K562 (cell line): ENCODE measurements at regions not wholly inside any gene's neighbourhood (a gene's known extent, or its start where the extent isn't known, plus 50 kb on each side); places are given as distances from the start of the nearest gene placed in this dataset.

ENCODE experiments used
- ATAC-seq: fragments of 200-7000 bp; cut with Tn5 transposase; 3 replicates; pipeline ENCODE4 v1.9.1; 2020; ENCODE audit warnings: moderate library complexity
- BruUV-seq: library from RNA; stranded (reverse); fragments of 400-500 nt; replicated peaks from 2 replicates; lab custom pipeline; 2021; lab: Mats Ljungman, UMichigan
- CTCF ChIA-PET: fragments of 300-600 bp; formaldehyde crosslinking; extraction: SDS; loops from one replicate; lab custom pipeline; 2021; ENCODE audit warnings: low intra/inter-chr PET ratio; lab: Yijun Ruan, JAX
- POLR2A ChIA-PET: fragments of 300-600, 350-650 bp; sonication (Branson Sonifier 250); formaldehyde crosslinking; extraction: SDS; loops from one replicate; lab custom pipeline; 2021; ENCODE audit warnings: antibody characterized with exemption, inconsistent platforms; lab: Yijun Ruan, JAX
- DNase-seq, 4 experiments: peaks; one replicate each; pipeline versions ENCODE4 v3.0.0 to v3.0.0-alpha.2; 2011 to 2018; ENCODE audit warnings: low spot score in 3 of 4, mixed read lengths in 3 of 4; ENCODE audit errors: extremely low read depth in 1 of 4
- FAIRE-seq: peaks from 2 replicates; lab custom pipeline; 2011; peaks lifted over from hg19 to GRCh38; lab: Jason Lieb, UNC
- H2AFZ ChIP-seq: 2 replicates; pipeline ENCODE4 v1.6.0; 2011; ENCODE audit warnings: low read depth, low read length, control low read depth, inconsistent platforms
- H3K27ac ChIP-seq: fragments of 200-600 bp; 3 replicates; pipeline ENCODE4 v1.8.0; 2011; ENCODE audit warnings: low read depth, mild to moderate bottlenecking, control low read depth, inconsistent platforms, low read length, moderate library complexity, mixed read lengths; ENCODE audit errors: extremely low read depth
- H3K27me3 ChIP-seq, 2 experiments: fragments of 300-600 bp in 1 of 2; 2 replicates in 1 of 2; 3 replicates in 1 of 2; pipeline versions ENCODE4 v1.6.0 to v1.8.0; 2011; ENCODE audit warnings: inconsistent platforms in 2 of 2, low read length in 2 of 2, mild to moderate bottlenecking in 1 of 2, mixed read lengths in 1 of 2, moderate library complexity in 1 of 2; ENCODE audit not compliant: control insufficient read depth in 2 of 2, insufficient read depth in 2 of 2
- H3K36me3 ChIP-seq: fragments of 300-600 bp; 3 replicates; pipeline ENCODE4 v1.8.0; 2011; ENCODE audit warnings: mild to moderate bottlenecking, low read length, inconsistent platforms; ENCODE audit not compliant: control insufficient read depth, insufficient read depth
- H3K4me1 ChIP-seq, 2 experiments: fragments of 200-600 bp in 1 of 2; replicated peaks in 1 of 2; 2 replicates in 1 of 2; 3 replicates in 1 of 2; pipeline versions ENCODE4 v1.5.1 to v1.8.0; 2011; ENCODE audit warnings: inconsistent platforms in 2 of 2, low read length in 2 of 2, mild to moderate bottlenecking in 1 of 2, mixed read lengths in 1 of 2, moderate library complexity in 1 of 2; ENCODE audit not compliant: control insufficient read depth in 2 of 2, insufficient read depth in 2 of 2
- H3K4me2 ChIP-seq: 2 replicates; pipeline ENCODE4 v1.6.1; 2011; ENCODE audit warnings: low read length, control low read depth, inconsistent platforms, mixed read lengths; ENCODE audit not compliant: insufficient read depth
- H3K4me3 ChIP-seq: fragments of 200-600 bp; sonication (generic), shearing (Covaris generic); 2 replicates; pipeline ENCODE4 v1.5.1; 2016; ENCODE audit warnings: control low read depth, inconsistent platforms
- H3K79me2 ChIP-seq: fragments of 200-600 bp; 3 replicates; pipeline ENCODE4 v1.8.0; 2011; ENCODE audit warnings: low read length, inconsistent platforms; ENCODE audit not compliant: control insufficient read depth, insufficient read depth
- H3K9ac ChIP-seq, 2 experiments: 2 replicates each; pipeline versions ENCODE4 v1.6.0 to v1.6.1; 2011; ENCODE audit warnings: low read depth in 2 of 2, low read length in 2 of 2, control low read depth in 1 of 2, inconsistent platforms in 1 of 2, mild to moderate bottlenecking in 1 of 2, mixed read lengths in 1 of 2; ENCODE audit not compliant: insufficient read depth in 1 of 2
- H3K9me1 ChIP-seq: one replicate; pipeline ENCODE4 v1.6.0; 2011; ENCODE audit warnings: inconsistent platforms, mild to moderate bottlenecking, low read length, moderate library complexity; ENCODE audit not compliant: control insufficient read depth, insufficient read depth
- H3K9me3 ChIP-seq: replicated peaks from 2 replicates; pipeline ENCODE4 v1.5.1; 2011; ENCODE audit warnings: low read depth, low read length, inconsistent platforms; ENCODE audit not compliant: control insufficient read depth, insufficient read depth
- H4K20me1 ChIP-seq: replicated peaks from 2 replicates; pipeline ENCODE4 v1.6.1; 2011; ENCODE audit warnings: low read length, inconsistent platforms, mixed read lengths; ENCODE audit not compliant: control insufficient read depth, insufficient read depth
- C11orf30 ChIP-seq: fragments of 450-650 bp; IDR thresholded peaks from 2 replicates; pipeline ENCODE4 v1.6.1; 2016; ENCODE audit warnings: low read depth, mild to moderate bottlenecking
- HMG20A ChIP-seq: fragments of 450-650 bp; formaldehyde crosslinking; conservative IDR thresholded peaks from 2 replicates; pipeline ENCODE4 v1.4.0; 2020; ENCODE audit warnings: mild to moderate bottlenecking, mixed read lengths
- MTA3 ChIP-seq: fragments of 450-650 bp; formaldehyde crosslinking; IDR thresholded peaks from 2 replicates; pipeline ENCODE4 v1.6.1; 2017; ENCODE audit warnings: mild to moderate bottlenecking, borderline replicate concordance
- NELFE ChIP-seq: IDR thresholded peaks from 2 replicates; pipeline ENCODE4 v1.6.1; 2011; ENCODE audit warnings: mild to moderate bottlenecking; ENCODE audit not compliant: insufficient read depth, insufficient read length
- RUNX1 ChIP-seq: sonication (generic); IDR thresholded peaks from 2 replicates; pipeline ENCODE4 v1.6.1; 2016; ENCODE audit warnings: antibody characterized with exemption, low read depth
- U2AF1 ChIP-seq: fragments of 200-400 bp; formaldehyde crosslinking; optimal IDR thresholded peaks from 2 replicates; pipeline ENCODE3; 2017; ENCODE audit warnings: mild to moderate bottlenecking, low read depth, low read length, moderate library complexity
- ZNF445 ChIP-seq: fragments of 250-450 bp; sonication (Bioruptor Pico); IDR thresholded peaks from 2 replicates; pipeline ENCODE4 v1.4.0; 2020; ENCODE audit warnings: low read depth, mild to moderate bottlenecking, moderate library complexity
- ZNF586 ChIP-seq: fragments of 450-650 bp; formaldehyde crosslinking; conservative IDR thresholded peaks from 2 replicates; pipeline ENCODE4 v1.4.0; 2020; ENCODE audit warnings: mild to moderate bottlenecking, moderate library complexity
- ZNF780A ChIP-seq: fragments of 250-450 bp; sonication (Bioruptor Pico); IDR thresholded peaks from 2 replicates; pipeline ENCODE4 v1.5.0; 2021; ENCODE audit warnings: mild to moderate bottlenecking
- WGBS: fragments of 100-300 bp; shearing (Covaris generic); methylation state at CpG from one replicate; pipeline ENCODE4 v1.1.6; 2016; ENCODE audit warnings: low coverage, mixed read lengths; ENCODE audit not compliant: insufficient coverage; ENCODE audit errors: missing lambda C conversion rate; 5-methylcytosine and 5-hydroxymethylcytosine counted together
- in situ Hi-C: fragments of 300-500 bp; cut with MboI; formaldehyde crosslinking; loops from 4 replicates; pipeline ENCODE4 v1.15.0; 2018; ENCODE audit warnings: inconsistent platforms, mixed read lengths
- intact Hi-C: fragments of 100-400 bp; cut with micrococcal nuclease; formaldehyde crosslinking; loops from 2 replicates; pipeline ENCODE4 v1.14.2; 2022
- TF ChIP-seq, protein P1 (sequence below): sonication (generic); formaldehyde crosslinking; IDR thresholded peaks from 2 replicates; pipeline ENCODE4 v1.8.1; 2023; ENCODE audit warnings: mild to moderate bottlenecking, missing genetic modification reagents

DNA sequence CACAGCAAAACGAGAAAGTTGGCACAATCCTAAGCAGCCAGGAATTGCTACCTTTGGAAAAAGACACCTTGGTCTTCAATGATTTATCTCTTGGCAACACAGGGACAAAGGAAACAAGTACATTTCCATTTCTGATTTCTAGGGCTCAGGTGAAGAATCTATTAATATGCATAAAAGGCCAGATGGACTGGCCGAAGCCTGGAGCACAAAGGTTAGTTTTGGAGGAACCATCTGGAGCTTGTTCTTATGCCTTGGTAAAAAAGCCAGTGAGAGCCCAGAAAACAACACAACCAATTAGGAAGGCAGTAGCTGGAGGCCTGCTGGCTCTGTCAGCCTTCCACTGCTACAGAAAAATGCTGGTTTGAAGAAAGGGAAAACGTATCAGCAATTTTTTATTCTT lies 713.5 kb upstream of the API5 start:
- intact Hi-C loops (no loop called here), in situ Hi-C loops (no loop called here)
- ATAC-seq (no peak), DNase-seq (no peak)
- no peaks in the 10 kb centered on the region for H3K27me3 ChIP-seq
- POLR2A ChIA-PET = no interaction called here
- no TSS peak for BruUV-seq
- no peaks in the 10 kb centered on the region for H3K9me1 ChIP-seq
- no peak overlapping the region for H2AFZ ChIP-seq
- H3K4me3 ChIP-seq = no peak overlapping the region
- H4K20me1 ChIP-seq = no peaks in the 10 kb centered on the region
- H3K4me2 ChIP-seq = no peak overlapping the region
- TF ChIP-seq RUNX1 (no peak), NELFE (no peak), ZNF586 (CRISPR knock-in tag) (no peak), HMG20A (no peak), ZNF445 (no peak), U2AF1 (no peak), C11orf30 (no peak), MTA3 (no peak), ZNF780A (CRISPR knock-in tag) (no peak)
- TF ChIP-seq, protein P1, sequence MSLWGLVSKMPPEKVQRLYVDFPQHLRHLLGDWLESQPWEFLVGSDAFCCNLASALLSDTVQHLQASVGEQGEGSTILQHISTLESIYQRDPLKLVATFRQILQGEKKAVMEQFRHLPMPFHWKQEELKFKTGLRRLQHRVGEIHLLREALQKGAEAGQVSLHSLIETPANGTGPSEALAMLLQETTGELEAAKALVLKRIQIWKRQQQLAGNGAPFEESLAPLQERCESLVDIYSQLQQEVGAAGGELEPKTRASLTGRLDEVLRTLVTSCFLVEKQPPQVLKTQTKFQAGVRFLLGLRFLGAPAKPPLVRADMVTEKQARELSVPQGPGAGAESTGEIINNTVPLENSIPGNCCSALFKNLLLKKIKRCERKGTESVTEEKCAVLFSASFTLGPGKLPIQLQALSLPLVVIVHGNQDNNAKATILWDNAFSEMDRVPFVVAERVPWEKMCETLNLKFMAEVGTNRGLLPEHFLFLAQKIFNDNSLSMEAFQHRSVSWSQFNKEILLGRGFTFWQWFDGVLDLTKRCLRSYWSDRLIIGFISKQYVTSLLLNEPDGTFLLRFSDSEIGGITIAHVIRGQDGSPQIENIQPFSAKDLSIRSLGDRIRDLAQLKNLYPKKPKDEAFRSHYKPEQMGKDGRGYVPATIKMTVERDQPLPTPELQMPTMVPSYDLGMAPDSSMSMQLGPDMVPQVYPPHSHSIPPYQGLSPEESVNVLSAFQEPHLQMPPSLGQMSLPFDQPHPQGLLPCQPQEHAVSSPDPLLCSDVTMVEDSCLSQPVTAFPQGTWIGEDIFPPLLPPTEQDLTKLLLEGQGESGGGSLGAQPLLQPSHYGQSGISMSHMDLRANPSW = no peak
- TF ChIP-seq, all 486 proteins: peak for 0
- CTCF ChIA-PET = no interaction called here
- WGBS = 2% methylated on average over 3 of the region's 3 CpGs
- FAIRE-seq = no peak
- Histone ChIP-seq H3K4me1 (no peaks in the 10 kb centered on the region), H3K9ac (no peak overlapping the region), H3K79me2 (no peaks in the 10 kb centered on the region), H3K36me3 (no peaks in the 10 kb centered on the region), H3K27ac (no peak overlapping the region), H3K9me3 (no peaks in the 10 kb centered on the region)
